ENCODE measurements at regions not wholly inside any gene's neighbourhood (a gene's known extent, or its start where the extent isn't known, plus 50 kb on each side); places are given as distances from the start of the nearest gene placed in this dataset.
"Not testable (repeated sequence)": the region's sequence is repeated elsewhere in the genome, so short reads cannot be mapped to it uniquely, and the experiment has no call there.

GRCh38 chr10:3559527-3559926 lies 225.5 kb downstream of the KLF6 start:
- TF ChIP-seq, protein P1, sequence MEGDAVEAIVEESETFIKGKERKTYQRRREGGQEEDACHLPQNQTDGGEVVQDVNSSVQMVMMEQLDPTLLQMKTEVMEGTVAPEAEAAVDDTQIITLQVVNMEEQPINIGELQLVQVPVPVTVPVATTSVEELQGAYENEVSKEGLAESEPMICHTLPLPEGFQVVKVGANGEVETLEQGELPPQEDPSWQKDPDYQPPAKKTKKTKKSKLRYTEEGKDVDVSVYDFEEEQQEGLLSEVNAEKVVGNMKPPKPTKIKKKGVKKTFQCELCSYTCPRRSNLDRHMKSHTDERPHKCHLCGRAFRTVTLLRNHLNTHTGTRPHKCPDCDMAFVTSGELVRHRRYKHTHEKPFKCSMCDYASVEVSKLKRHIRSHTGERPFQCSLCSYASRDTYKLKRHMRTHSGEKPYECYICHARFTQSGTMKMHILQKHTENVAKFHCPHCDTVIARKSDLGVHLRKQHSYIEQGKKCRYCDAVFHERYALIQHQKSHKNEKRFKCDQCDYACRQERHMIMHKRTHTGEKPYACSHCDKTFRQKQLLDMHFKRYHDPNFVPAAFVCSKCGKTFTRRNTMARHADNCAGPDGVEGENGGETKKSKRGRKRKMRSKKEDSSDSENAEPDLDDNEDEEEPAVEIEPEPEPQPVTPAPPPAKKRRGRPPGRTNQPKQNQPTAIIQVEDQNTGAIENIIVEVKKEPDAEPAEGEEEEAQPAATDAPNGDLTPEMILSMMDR (IDR thresholded peaks at IDR 0.05; ENCODE audit: unreplicated experiment) = no peak
- no peaks in the 10 kb centered on the region for H3K4me1 Mint-ChIP-seq (ENCODE audit: low read depth)
- H3K9me3 Mint-ChIP-seq (ENCODE audit: low read depth) = peaks cover 3% of the 10 kb centered on the region
- no peak overlapping the region for H3K4me3 Mint-ChIP-seq (ENCODE audit: low read depth)
- no peaks in the 10 kb centered on the region for H3K36me3 Mint-ChIP-seq (ENCODE audit: insufficient read depth)
- no peaks in the 10 kb centered on the region for H3K27me3 Mint-ChIP-seq
- H3K27ac Mint-ChIP-seq = no peak overlapping the region
- DNase-seq (ENCODE audit: low spot score, unreplicated experiment) = no peak

DNA sequence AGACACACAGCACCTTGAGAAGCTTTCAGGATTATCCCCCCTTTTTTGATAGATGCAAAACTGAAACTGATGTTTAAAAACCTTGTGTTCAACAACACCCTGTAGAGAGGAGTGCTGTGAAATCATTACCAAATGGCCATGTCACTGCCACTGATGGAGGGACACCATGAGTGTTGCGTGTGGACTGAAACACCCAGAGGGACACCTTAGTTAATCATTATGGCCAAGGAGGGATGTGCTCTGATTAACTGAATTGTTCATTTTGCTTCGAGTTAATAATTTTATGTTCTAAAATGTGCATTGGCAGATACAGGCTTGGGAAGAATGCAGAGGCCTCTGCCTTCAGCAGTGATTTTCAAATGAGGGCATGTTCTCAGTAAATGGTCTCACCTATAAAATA lies 226.0 kb downstream of the KLF6 start:
- Mint-ChIP-seq H3K4me1 (ENCODE audit: low read depth) (no peaks in the 10 kb centered on the region), H3K36me3 (ENCODE audit: insufficient read depth) (no peaks in the 10 kb centered on the region), H3K4me3 (ENCODE audit: low read depth) (no peak overlapping the region), H3K27ac (no peak overlapping the region), H3K27me3 (no peaks in the 10 kb centered on the region), H3K9me3 (ENCODE audit: low read depth) (peaks cover 3% of the 10 kb centered on the region)
- no peak for DNase-seq (ENCODE audit: low spot score, unreplicated experiment)
- TF ChIP-seq, protein P1 (IDR thresholded peaks at IDR 0.05; ENCODE audit: unreplicated experiment) = no peak

DNA sequence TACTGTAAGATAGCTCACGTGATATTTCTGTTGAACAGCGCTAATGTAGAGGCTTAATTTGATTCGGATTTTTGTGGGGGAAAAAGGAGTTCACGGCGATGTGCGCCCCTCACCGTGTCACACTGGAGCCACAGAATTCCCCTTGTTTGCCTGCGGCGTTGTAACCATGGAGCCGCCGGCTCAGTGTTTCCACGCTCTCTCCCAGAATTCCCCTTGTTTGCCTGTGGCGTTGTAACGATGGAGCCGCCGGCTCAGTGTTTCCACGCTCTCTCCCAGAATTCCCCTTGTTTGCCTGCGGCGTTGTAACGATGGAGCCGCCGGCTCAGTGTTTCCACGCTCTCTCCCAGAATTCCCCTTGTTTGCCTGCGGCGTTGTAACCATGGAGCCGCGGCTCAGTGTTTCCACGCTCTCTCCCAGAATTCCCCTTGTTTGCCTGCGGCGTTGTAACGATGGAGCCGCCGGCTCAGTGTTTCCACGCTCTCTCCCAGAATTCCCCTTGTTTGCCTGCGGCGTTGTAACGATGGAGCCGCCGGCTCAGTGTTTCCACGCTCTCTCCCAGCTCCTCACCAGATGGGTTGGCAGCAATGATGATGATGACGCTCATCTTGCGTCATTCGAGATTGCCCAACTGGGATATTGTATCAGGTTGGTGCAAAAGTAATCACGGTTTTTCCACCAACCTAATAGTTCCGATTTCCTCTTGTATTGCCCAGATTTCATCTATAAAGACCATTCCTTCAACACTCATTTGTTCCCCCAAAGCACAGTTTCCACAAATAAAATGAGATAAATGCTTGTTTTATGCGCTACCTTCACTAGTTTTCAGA lies 228.6 kb downstream of the KLF6 start:
- H3K27ac Mint-ChIP-seq; H3K4me1 Mint-ChIP-seq (ENCODE audit: low read depth); H3K4me3 Mint-ChIP-seq (ENCODE audit: low read depth); H3K27me3 Mint-ChIP-seq; H3K36me3 Mint-ChIP-seq (ENCODE audit: insufficient read depth); H3K9me3 Mint-ChIP-seq (ENCODE audit: low read depth); DNase-seq (ENCODE audit: low spot score, unreplicated experiment): not testable (repeated sequence)

DNA sequence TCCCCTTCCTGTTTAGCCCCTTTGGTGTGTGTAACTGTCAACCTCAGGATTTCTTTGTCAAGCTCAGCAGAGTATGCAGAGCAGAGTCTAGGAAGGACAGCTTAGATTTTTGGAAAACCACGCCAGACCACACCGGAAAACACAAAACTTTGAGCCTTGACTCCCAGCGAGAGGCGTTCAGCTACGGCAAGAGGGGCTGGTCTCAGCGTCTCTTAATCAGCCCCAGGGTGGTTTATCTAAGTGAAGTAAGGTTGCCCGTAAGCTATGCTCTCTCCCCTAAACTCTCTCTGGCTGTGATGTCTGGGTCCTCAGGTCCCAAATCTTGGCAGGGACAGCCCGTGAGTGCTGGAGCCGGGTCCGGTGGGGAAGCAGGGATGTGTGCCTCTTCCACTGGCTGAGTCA lies 230.9 kb downstream of the KLF6 start:
- TF ChIP-seq, protein P1 (IDR thresholded peaks at IDR 0.05; ENCODE audit: unreplicated experiment) = no peak
- Mint-ChIP-seq H3K9me3 (ENCODE audit: low read depth) (peaks cover 3% of the 10 kb centered on the region), H3K27me3 (no peaks in the 10 kb centered on the region), H3K36me3 (ENCODE audit: insufficient read depth) (no peaks in the 10 kb centered on the region), H3K4me3 (ENCODE audit: low read depth) (no peak overlapping the region), H3K4me1 (ENCODE audit: low read depth) (no peaks in the 10 kb centered on the region), H3K27ac (no peak overlapping the region)
- DNase-seq (ENCODE audit: low spot score, unreplicated experiment) = no peak

DNA sequence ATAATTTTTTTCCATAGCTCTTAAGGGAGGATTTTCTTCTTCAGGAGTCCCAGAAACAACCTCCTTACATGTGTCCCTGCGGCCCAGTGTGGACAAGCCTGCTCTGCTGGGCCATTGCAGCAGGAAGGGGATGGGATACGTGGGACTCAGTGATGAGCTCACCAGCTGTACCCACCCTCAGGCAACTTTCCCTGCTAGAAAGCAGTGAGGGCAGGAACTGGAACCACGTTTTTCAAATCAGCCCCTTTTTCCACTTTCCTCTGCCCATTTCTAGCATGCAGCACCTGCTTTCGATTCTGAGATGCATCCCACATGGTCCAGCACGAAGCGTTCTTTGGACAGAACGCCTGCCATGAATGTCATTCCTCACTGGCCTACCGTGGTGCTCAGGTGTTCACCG lies 232.7 kb downstream of the KLF6 start:
- no peak overlapping the region for H3K27ac Mint-ChIP-seq
- H3K4me3 Mint-ChIP-seq (ENCODE audit: low read depth) = no peak overlapping the region
- H3K27me3 Mint-ChIP-seq = no peaks in the 10 kb centered on the region
- TF ChIP-seq, protein P1 (IDR thresholded peaks at IDR 0.05; ENCODE audit: unreplicated experiment) = no peak
- no peaks in the 10 kb centered on the region for H3K4me1 Mint-ChIP-seq (ENCODE audit: low read depth)
- DNase-seq (ENCODE audit: low spot score, unreplicated experiment) = no peak
- peaks cover 9% of the 10 kb centered on the region for H3K9me3 Mint-ChIP-seq (ENCODE audit: low read depth)
- no peaks in the 10 kb centered on the region for H3K36me3 Mint-ChIP-seq (ENCODE audit: insufficient read depth)

- H3K36me3 Mint-ChIP-seq (ENCODE audit: insufficient read depth) = no peaks in the 10 kb centered on the region
- TF ChIP-seq, protein P1 (IDR thresholded peaks at IDR 0.05; ENCODE audit: unreplicated experiment) = no peak
- no peaks in the 10 kb centered on the region for H3K4me1 Mint-ChIP-seq (ENCODE audit: low read depth)
- H3K27ac Mint-ChIP-seq = no peak overlapping the region
- DNase-seq (ENCODE audit: low spot score, unreplicated experiment) = no peak
- H3K27me3 Mint-ChIP-seq = no peaks in the 10 kb centered on the region
- no peak overlapping the region for H3K4me3 Mint-ChIP-seq (ENCODE audit: low read depth)
- H3K9me3 Mint-ChIP-seq (ENCODE audit: low read depth) = peaks cover 10% of the 10 kb centered on the region
Measured at GRCh38 chr10:3551761-3552160, 233.2 kb downstream of the KLF6 start.
